ENCODE measurements at regions not wholly inside any gene's neighbourhood (a gene's known extent, or its start where the extent isn't known, plus 50 kb on each side); places are given as distances from the start of the nearest gene placed in this dataset.

GRCh38 chr4:124993838-124994237 lies 281.3 kb upstream of the ANKRD50 start:
- TF ChIP-seq CTCF (IDR thresholded peaks at IDR 0.05) (no peak), POLR2A (IDR thresholded peaks at IDR 0.05) (no peak)
